NCI-H510A treated with DMSO at 0.1 percent for 48 hours (cell line): ENCODE measurements at regions not wholly inside any gene's neighbourhood (a gene's known extent, or its start where the extent isn't known, plus 50 kb on each side); places are given as distances from the start of the nearest gene placed in this dataset.
"Not testable (repeated sequence)": the region's sequence is repeated elsewhere in the genome, so short reads cannot be mapped to it uniquely, and the experiment has no call there.

Experiments used
- DNase-seq: peaks from one replicate; lab custom pipeline; 2025; lab: John Stamatoyannopoulos, UW

- DNase-seq: no peak
Measured at GRCh38 chr2:88925770-88926462, 234.4 kb downstream of the RPIA start.

- DNase-seq: no peak
Measured at GRCh38 chr2:88927128-88927527, 235.7 kb downstream of the RPIA start.

GRCh38 chr2:88930659-88931058 is 239.2 kb downstream of the RPIA start:
- DNase-seq: no peak

GRCh38 chr2:88932686-88933085 is 241.2 kb downstream of the RPIA start:
- DNase-seq: no peak

- DNase-seq: no peak
Measured at GRCh38 chr2:88933091-88933490, 241.6 kb downstream of the RPIA start.

GRCh38 chr2:88933980-88934379 is 242.5 kb downstream of the RPIA start:
- DNase-seq: no peak

- not testable (repeated sequence) for DNase-seq
Measured at GRCh38 chr2:88941178-88941577, 249.7 kb downstream of the RPIA start.

- DNase-seq: no peak
Measured at GRCh38 chr2:88942798-88943197, 251.3 kb downstream of the RPIA start.

GRCh38 chr2:88949336-88949735 is 257.9 kb downstream of the RPIA start:
- DNase-seq: no peak

GRCh38 chr2:88950010-88950409 is 258.5 kb downstream of the RPIA start:
- DNase-seq: no peak

GRCh38 chr2:88955607-88956006 is 264.1 kb downstream of the RPIA start:
- DNase-seq: no peak

- no peak for DNase-seq
Measured at GRCh38 chr2:88959480-88960204, 268.2 kb downstream of the RPIA start.

- not testable (repeated sequence) for DNase-seq
Measured at GRCh38 chr2:88961323-88961722, 269.9 kb downstream of the RPIA start.

GRCh38 chr2:88967844-88968243 is 276.4 kb downstream of the RPIA start:
- DNase-seq: peak; percentile 2

- DNase-seq: not testable (repeated sequence)
Measured at GRCh38 chr2:88978011-88978410, 286.5 kb downstream of the RPIA start.

GRCh38 chr2:88978446-88978845 is 287.0 kb downstream of the RPIA start:
- not testable (repeated sequence) for DNase-seq

- not testable (repeated sequence) for DNase-seq
Measured at GRCh38 chr2:88984079-88984478, 292.6 kb downstream of the RPIA start.

- not testable (repeated sequence) for DNase-seq
Measured at GRCh38 chr2:88986721-88987330, 295.4 kb downstream of the RPIA start.

GRCh38 chr2:88988617-88989016 is 297.1 kb downstream of the RPIA start:
- not testable (repeated sequence) for DNase-seq

- DNase-seq: not testable (repeated sequence)
Measured at GRCh38 chr2:88992819-88993218, 301.3 kb downstream of the RPIA start.

GRCh38 chr2:88994856-88995255 is 303.4 kb downstream of the RPIA start:
- DNase-seq: not testable (repeated sequence)

GRCh38 chr2:88996588-88996987 is 305.1 kb downstream of the RPIA start:
- DNase-seq: not testable (repeated sequence)

GRCh38 chr2:88999365-88999764 is 307.9 kb downstream of the RPIA start:
- DNase-seq: no peak
